HG03575 (cell line): ENCODE measurements at regions not wholly inside any gene's neighbourhood (a gene's known extent, or its start where the extent isn't known, plus 50 kb on each side); places are given as distances from the start of the nearest gene placed in this dataset.

Source experiments
- ATAC-seq: cut with Tn5 transposase; IDR thresholded peaks from one replicate; pipeline ENCODE4 v1.9.1; 2021; ENCODE audit not compliant: unreplicated experiment, insufficient number of reproducible peaks, low FRiP score; ENCODE audit errors: extremely low read depth

DNA sequence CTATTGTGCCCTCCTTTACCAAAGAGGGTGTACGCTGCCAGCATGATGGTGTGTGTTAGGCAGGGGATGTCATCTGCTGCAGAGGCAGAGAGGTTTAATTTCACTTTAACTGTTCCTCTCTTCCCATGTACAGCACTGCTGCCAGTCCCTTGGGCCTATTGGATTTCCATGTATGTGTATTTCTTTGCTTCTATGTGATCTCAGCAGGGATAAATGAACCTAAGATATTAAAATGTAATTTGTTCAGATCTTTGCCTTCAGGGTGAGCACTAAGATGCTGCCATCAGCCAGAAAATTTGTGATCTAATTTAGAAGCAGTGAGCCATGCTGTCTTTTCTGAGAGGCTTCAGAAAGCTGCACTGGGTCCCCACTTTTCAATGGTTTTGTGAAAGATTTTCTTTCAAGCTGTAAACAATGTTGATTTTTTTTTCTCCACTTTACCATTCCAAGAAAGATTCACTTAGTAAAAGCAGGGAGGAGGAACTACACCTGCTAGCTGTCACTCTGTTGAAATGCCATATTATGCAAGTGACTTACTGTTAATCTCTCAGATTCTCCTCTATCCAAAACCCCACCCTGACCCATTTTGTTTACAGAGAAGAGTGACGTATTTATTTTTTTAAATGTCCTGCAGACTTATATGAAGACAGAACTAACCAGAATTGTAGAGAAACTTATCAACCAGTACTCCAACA is 261.9 kb downstream of the TBL1XR1 start:
- ATAC-seq = no peak

DNA sequence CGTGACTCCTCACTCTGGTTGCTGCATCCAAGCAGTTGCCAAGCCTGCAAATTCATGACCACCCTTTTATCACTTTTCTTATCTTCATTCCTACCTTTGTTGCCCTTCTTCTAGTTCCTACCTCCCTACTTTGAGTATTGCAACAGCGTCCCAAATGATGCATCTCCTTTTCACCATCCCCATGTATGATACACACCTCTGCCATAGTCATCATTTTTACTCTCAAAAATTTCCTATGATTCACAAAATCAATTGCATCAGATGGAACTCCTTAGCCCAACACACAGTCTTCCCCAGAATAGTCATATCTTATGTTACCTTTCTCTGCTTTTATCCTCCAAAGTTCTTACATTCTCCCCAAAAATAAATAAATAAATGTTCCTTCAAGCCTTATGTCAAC is 262.6 kb downstream of the TBL1XR1 start:
- no peak for ATAC-seq

DNA sequence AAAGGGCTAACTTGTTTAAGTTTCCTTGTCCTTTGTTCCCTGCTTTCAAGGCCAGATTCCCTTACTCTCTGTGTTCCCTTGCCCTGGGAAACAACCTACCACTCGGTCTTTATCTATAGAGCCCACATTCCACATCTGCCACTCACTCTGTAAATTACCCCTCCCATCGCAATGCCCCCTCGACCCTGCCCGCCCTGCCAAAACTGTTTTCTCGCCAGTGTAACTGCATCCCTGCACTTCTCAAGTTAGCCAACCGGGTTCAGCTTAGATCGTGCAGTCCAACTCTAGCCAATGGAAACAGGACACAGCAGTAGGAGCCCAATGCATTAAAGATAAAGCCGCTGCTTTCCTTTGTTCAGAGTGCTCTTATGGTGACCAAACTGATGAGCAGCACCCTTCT is 263.6 kb downstream of the TBL1XR1 start:
- no peak for ATAC-seq

DNA sequence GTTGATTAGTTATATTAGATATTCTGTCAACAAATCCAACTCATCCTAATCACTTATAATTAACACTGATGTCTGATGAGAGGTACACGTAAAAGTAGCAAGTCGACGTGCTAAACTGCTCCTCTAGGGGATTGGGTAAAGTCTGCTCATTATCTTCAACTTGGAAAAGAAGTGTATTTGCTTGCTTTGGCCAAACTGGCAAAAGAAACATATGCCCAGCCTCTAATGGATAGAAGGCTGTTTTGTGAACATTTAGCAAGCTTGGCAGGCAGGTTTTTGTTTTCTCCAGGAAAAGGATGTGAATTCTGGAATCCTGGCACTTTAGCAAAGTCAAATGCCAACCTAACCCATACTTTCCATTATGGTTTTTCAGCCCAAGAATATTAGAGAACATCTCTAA is 264.8 kb downstream of the TBL1XR1 start:
- no peak for ATAC-seq

DNA sequence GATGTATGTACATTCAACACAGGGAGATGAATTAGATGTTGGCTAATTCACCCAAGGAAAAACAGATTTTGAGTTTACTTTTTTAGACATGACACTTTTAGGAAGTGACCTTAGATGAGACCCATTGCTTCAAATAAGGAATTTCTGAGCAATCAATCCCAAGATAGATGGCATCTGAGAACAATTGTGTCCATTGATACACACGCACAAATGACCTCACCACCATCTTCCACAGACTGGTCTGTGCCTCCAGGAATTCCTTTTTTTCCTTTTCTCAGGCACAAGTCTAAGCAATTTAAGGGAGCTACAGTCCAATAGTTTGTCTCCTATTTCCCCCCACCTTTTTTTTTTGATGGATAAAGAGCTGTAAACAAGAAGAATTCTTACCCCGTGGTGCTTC is 265.3 kb downstream of the TBL1XR1 start:
- ATAC-seq = no peak

DNA sequence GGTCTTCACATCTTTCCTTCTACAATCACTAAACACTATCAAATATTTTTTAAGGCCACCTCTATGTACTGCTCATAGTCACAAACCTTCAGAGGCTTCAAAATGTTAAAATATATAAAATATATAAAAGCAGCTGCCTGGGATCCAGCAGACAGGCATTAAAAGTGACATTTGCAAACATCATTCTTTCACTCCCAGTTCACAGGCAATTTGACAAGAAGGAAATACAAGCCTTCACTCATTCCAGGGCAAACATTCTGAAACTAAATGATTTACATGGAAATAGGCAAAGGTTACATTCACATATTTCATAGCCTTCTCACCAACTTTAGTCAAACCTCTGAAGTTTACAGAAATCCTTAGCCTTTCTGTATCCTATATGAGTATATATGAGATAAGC is 266.3 kb downstream of the TBL1XR1 start:
- ATAC-seq = no peak

DNA sequence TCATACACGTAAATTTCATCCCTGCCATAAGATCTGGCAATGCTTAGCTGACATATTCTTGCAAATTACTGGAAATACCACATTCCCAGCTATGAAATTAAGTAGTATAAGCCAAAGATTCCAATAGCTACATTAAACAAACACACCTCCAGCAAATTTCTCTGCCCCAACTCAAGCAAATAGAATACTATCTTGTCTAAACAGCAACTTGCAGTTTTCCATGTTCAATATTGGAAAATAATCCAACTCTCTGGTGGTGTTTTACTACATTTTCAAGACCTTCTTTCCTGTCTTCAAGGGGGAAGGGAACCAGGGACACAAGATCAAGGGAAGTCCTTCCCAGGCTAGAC is 268.7 kb downstream of the TBL1XR1 start:
- ATAC-seq = no peak

DNA sequence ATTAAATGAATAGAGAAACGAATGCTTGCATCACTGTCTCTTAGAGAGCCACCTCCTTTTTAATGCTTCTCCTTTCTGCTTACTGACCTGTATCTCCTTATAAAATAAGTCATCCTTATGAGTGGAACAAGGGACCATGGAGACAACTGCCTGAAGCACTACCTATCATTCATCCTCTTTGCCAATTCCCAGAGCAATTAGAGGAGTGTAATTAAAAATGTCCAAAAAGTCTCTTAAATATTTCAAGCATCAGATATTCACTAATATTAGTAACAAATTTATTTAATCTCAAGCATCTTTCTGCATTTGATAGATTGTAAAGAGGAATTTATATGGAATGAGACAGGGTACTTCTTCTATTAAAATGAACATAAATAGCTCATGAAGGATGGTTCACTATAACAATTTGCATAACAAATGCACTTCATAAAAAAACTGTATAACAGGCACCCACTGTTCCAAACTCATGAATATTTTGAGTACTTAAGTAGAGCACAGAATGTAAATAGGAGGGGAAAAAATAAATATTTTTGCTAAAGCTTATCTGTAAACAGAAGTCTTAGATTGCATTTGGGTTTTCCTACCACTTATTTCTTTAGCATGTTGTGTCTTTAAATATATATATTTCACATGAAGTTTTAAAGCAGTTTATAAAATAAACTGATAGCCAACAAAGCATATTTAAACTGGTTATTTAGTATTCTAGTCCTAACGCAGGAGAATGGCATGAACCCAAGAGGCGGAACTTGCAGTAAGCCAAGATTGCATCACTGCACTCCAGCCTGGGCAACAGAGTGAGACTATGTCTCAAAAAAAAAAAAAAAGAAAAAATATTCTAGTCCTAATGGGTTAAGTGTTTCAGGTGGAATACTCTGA is 269.3 kb downstream of the TBL1XR1 start:
- no peak for ATAC-seq

DNA sequence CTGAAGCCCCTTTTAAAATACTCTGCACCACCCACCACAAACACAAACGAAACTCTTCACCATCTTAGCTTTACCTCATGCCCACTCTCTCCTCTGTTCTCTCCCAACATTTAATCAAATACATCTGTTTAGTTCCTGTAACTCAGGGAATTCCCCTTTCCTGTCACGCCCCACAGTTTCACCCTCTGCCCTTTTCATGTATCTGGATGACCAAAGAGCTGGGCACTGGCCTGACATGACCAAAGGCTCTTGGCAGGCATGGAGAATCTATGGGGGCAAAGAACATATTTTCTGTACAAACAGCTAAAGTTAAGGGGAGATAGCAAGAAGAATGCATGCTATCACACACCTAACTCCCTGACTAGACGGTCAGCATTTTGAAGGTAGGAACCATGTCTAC is 270.0 kb downstream of the TBL1XR1 start:
- no peak for ATAC-seq

DNA sequence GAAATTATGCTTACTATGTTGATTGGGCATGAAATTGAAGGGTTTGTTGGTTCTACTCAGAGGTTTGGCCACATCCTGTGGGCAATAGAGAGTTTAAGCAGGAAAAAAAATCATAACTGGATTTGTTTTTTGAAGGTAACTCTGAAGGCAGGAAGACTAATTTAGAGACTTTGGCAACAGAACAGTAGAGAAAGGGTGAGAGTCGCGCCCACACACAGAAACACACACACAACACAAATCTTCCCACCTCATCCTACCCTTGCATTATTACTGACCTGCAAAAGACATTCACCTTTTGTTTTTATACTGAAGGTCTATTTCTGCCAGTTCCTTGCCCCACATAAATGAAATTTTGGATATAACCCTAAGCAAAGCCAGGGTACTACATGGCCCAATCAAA is 270.6 kb downstream of the TBL1XR1 start:
- no peak for ATAC-seq

DNA sequence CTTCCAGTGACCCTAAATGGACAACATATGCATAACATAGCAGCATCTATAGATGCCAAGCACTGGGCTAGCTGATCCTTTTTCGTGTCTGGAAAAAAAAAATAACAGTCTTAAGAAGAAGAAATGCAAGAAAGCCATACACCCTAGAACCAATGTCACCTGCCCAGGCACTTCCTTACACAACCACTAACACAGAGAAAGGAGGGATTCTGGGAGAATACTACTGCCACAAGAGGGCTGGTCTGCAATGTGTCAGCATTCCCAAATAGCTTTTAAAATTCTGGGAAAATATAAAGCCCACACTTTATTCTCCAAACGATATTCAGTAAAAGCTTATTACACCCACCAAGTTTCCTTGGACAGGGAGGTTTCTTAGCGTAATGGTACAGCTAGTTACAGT is 271.2 kb downstream of the TBL1XR1 start:
- ATAC-seq = no peak

DNA sequence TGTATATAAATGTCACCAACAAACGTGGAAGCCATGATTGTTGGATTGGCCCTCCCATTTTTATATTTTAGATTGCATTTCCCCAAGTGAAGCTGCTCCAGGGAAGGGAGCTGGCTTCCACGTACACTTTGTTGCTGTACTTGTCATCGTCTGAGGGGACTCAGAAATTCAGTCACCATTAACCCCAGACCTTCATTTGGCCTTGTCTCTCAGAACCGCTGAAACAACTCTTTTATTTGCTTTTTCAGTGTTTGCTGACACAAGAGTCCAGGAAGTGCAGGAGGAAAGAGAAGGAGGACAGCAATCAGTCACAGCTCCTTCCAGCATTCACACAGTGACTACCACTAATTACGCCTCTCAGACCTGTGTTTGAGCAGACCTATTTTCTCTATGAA is 276.5 kb downstream of the TBL1XR1 start:
- no peak for ATAC-seq

DNA sequence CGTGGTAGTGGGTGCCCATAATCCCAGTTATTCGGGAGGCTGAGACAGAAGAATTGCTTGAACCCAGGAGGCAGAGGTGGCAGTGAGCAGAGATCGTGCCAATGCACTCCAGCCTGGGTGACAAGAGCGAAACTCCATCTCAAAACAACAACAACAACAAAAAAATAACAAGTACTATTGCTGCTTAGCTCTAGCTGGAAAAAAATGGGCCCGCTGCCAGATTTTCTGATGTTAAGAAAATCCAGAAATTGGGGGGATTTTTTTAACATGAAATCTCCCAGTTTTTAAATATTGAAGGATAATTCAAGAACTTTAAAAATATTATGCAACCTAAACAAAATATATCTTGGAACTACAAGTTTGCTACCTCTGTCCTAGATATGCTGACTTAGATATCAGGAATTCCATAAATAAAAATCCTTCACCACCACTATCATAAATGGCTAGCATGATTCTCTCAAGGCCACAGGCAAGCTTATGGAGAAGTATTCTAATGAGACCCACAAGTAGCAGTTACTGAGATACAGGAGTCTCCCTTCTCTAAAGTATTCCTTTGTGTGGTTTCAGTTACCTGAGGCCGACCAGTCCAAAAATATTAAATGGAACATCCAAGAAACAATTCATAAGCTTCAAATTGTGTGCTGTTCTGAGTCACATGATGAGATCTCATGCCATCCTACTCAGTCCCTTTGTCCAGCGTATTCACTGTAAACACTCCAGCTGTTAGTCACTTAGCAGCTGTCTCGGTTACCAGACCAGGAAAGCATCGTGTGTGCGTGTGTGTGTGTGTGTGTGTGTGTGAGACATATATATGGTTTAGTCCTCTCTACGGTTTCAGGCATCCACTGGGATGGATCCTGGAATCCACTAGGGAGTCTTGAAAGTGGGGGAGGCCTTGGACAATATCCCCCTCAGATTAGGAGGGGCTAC is 277.2 kb downstream of the TBL1XR1 start:
- ATAC-seq = no peak

DNA sequence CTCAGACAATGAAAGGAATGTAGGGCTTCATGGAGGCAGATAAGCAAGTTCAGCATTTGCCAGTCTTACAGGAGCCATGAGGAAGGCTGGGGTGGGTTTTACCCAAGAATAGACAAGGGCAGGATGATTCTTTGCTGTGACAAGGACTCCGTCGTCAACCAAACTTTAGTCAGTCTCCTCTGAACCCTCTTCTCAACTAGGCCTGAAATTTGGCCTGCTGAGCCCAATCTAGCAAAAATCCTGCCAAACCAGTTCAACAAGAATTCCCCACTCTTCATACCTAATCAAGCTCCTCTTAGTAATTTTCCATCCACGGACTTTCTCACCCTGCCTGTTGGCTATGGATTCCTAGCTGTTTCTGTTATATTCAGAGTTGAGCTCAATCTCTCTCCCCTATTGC is 280.5 kb downstream of the TBL1XR1 start:
- ATAC-seq = no peak

DNA sequence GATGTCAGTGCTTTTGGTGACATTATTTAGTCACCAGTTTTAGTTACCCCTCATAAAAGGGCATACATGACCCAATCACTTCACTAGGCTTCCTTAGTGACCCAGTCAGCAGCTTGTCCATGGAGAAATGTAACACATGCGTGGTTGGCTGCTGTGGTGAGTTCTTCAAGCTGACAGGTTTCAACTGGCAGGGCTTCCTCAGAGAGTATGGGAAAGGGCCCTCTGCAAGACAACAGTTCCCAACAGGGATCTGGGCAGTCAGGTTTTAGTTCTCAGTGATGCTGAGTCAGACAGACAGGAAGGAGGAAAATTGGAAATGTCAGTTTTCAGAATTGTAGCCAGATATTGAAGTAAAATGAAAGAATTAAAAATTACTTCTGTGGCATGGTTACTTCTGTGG is 282.5 kb downstream of the TBL1XR1 start:
- no peak for ATAC-seq

DNA sequence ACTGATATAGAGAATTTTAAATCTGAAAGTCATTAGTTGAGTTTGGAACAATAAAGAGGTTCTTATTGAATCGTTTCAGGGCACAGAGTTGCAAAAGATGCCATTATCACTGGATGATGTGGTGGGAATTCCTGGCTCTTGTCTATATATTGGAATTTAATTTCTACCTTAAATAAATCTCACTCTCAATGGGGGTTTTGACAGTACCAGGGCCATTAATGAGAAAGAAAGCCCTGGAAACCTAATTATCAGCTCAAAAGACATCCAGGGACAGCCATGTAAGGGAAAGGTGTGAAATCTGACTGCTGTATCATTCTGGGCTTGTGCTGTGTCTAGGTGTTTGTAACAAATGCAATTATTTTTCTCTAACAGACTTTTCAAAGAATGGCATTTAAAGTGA is 285.7 kb downstream of the TBL1XR1 start:
- ATAC-seq = no peak

DNA sequence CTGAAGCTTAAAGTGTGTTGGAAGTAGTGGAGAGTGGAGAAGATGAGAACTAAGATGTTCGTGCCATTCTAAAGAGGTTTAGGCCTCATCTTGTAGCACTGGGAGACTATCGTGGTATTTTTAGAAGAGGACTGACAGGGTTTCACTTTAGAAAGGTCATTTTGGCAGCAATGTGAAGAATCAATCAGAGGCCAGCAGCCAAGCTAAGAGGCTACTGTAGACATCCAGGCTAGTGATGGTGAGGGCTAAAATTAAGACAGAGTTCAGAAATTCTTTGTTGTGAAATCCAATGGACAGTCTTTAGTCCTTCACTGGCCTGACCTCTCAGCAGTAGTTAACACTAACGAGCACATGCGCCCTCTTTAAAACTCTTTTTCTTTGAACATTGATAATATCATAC is 288.2 kb downstream of the TBL1XR1 start:
- no peak for ATAC-seq

DNA sequence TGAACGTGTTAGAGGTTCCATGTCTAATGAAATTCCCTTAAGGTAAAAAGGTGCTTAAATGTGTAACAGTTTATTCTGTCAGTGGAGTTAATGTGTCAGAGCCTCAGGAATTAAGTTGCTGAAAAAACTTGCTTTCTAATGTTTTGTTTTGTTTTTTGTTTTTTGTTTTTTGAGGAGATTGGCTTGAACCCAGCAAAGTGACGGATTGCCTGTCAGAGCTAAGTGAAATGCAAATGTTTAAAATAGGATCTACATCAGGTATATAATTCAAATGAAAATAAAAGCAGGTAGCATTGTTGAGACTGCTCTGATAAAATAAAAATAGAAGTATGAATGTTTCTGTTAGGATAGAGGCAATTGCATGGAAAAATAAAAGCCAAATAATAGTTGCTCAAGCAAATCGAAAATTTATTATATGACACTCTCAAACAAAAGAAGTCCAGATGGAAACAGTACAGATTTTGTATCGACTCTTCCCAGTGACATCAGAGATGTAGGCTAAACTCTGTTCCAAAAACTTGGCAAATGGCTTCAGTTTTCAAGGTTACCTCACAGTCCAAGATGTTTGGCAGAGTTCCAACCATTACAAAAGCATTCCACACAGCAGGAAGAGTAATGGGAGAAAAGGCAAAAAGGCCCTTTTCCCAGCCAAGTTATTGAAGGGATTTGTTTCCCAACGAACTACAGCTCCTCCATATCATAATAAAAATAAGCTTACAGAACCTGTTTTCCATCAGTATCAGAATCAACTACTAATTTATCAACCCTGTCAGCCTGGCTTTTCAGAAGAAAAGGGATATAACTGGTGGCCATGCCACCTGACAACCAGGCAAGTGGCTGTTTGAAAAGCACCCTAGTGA is 291.0 kb downstream of the TBL1XR1 start:
- ATAC-seq = no peak

DNA sequence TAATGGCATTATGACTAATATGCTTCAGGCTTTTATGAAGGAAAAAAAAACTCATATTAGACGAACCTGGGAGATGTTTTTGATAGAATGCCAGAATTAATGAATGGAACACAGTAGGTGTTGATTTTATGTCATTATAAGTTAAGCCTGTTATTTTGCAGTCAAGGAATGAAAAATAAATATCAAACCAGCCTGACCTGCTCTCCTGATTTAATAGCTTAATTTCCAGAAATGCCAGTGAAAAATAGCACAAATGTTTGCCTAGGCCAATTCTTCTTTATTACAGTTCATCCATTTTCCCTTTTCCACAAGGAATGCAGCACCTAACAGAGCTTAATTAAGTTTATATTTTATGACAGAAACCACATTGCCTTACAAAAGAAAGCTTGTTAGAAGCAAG is 292.0 kb downstream of the TBL1XR1 start:
- ATAC-seq = no peak
